Neuronal stem cell (in vitro differentiated cells): ENCODE measurements at regions not wholly inside any gene's neighbourhood (a gene's known extent, or its start where the extent isn't known, plus 50 kb on each side); places are given as distances from the start of the nearest gene placed in this dataset.
"Not testable (repeated sequence)": the region's sequence is repeated elsewhere in the genome, so short reads cannot be mapped to it uniquely, and the experiment has no call there.

Source experiments
- DNase-seq: peaks from one replicate; pipeline ENCODE4 v3.0.0-alpha.2; 2013; ENCODE audit warnings: low spot score
- H2AFZ ChIP-seq: one replicate; pipeline ENCODE4 v1.6.1; 2013; ENCODE audit warnings: mild to moderate bottlenecking, low read length, inconsistent platforms
- H2AK5ac ChIP-seq: 2 replicates; pipeline ENCODE4 v1.6.1; 2013; ENCODE audit warnings: low read depth, mild to moderate bottlenecking, inconsistent platforms, low read length, moderate library complexity, mixed read lengths
- H2BK120ac ChIP-seq: 2 replicates; pipeline ENCODE4 v1.6.1; 2013; ENCODE audit warnings: low read depth, mild to moderate bottlenecking, inconsistent platforms, low read length, moderate library complexity, mixed read lengths
- H2BK12ac ChIP-seq: one replicate; pipeline ENCODE4 v1.6.1; 2013; ENCODE audit warnings: low read length, inconsistent platforms
- H2BK15ac ChIP-seq: 2 replicates; pipeline ENCODE4 v1.6.1; 2013; ENCODE audit warnings: mild to moderate bottlenecking, low read length, inconsistent platforms, mixed read lengths
- H2BK5ac ChIP-seq: one replicate; pipeline ENCODE4 v1.6.1; 2013; ENCODE audit warnings: inconsistent platforms, mild to moderate bottlenecking, low read length, moderate library complexity
- H3K14ac ChIP-seq: one replicate; pipeline ENCODE4 v1.6.1; 2013; ENCODE audit warnings: low read length, inconsistent platforms
- H3K18ac ChIP-seq: 2 replicates; pipeline ENCODE4 v1.6.1; 2013; ENCODE audit warnings: low read length, inconsistent platforms
- H3K23ac ChIP-seq: 2 replicates; pipeline ENCODE4 v1.6.1; 2013; ENCODE audit warnings: low read depth, mild to moderate bottlenecking, mixed read lengths, low read length, inconsistent platforms; ENCODE audit not compliant: poor library complexity
- H3K27ac ChIP-seq: replicated peaks from 3 replicates; pipeline ENCODE4 v1.5.1; 2013; ENCODE audit warnings: low read length, inconsistent platforms
- H3K27me3 ChIP-seq, 3 experiments: 2 replicates each; pipeline ENCODE4 v1.6.1; 2013; ENCODE audit warnings: low read length in 3 of 3, mild to moderate bottlenecking in 2 of 3, inconsistent platforms in 1 of 3, low read depth in 1 of 3, mixed read lengths in 1 of 3, moderate library complexity in 1 of 3; ENCODE audit not compliant: control insufficient read depth in 3 of 3, insufficient read depth in 3 of 3
- H3K36me3 ChIP-seq, 2 donors: replicated peaks in 1 of 2; 2 replicates each; pipeline ENCODE4 v1.6.1; 2013; ENCODE audit warnings: low read length in 2 of 2; ENCODE audit not compliant: control insufficient read depth in 2 of 2, insufficient read depth in 2 of 2
- H3K4ac ChIP-seq: 2 replicates; pipeline ENCODE4 v1.6.1; 2013; ENCODE audit warnings: inconsistent platforms, mild to moderate bottlenecking, low read length, moderate library complexity
- H3K4me1 ChIP-seq, 2 donors: 1 replicate in 1 of 2; 2 replicates in 1 of 2; pipeline ENCODE4 v1.6.1; 2013; ENCODE audit warnings: low read length in 2 of 2, low read depth in 1 of 2; ENCODE audit not compliant: control insufficient read depth in 2 of 2, insufficient read depth in 1 of 2
- H3K4me2 ChIP-seq: one replicate; pipeline ENCODE4 v1.6.1; 2013; ENCODE audit warnings: mild to moderate bottlenecking, low read length, inconsistent platforms; ENCODE audit not compliant: insufficient read depth, poor library complexity, severe bottlenecking
- H3K4me3 ChIP-seq, 2 donors: 2 replicates each; pipeline ENCODE4 v1.5.1; 2013; ENCODE audit warnings: low read length in 2 of 2, mild to moderate bottlenecking in 2 of 2, inconsistent platforms in 1 of 2, moderate library complexity in 1 of 2
- H3K79me1 ChIP-seq: one replicate; pipeline ENCODE4 v1.6.1; 2013; ENCODE audit warnings: low read depth, mild to moderate bottlenecking, inconsistent platforms, low read length, moderate library complexity
- H3K9ac ChIP-seq: one replicate; pipeline ENCODE4 v1.6.1; 2013; ENCODE audit warnings: mild to moderate bottlenecking, low read depth, low read length, inconsistent platforms; ENCODE audit not compliant: poor library complexity
- H3K9me3 ChIP-seq, 2 donors: replicated peaks in 1 of 2; 2 replicates each; pipeline versions ENCODE3 to v1.6.1; 2013; ENCODE audit warnings: low read length in 2 of 2, mild to moderate bottlenecking in 2 of 2, inconsistent platforms in 1 of 2, low read depth in 1 of 2, mixed read lengths in 1 of 2, moderate library complexity in 1 of 2; ENCODE audit not compliant: control insufficient read depth in 2 of 2, insufficient read depth in 1 of 2
- H4K8ac ChIP-seq: one replicate; pipeline ENCODE4 v1.6.1; 2013; ENCODE audit warnings: low read depth, mild to moderate bottlenecking, inconsistent platforms, low read length, moderate library complexity
- H4K91ac ChIP-seq: one replicate; pipeline ENCODE4 v1.6.1; 2013; ENCODE audit warnings: low read length, low read depth, mild to moderate bottlenecking, inconsistent platforms; ENCODE audit not compliant: poor library complexity
- WGBS, 2 donors: extraction: QIAGEN DNeasy Blood & Tissue Kit; methylation state at CpG; one replicate each; pipeline ENCODE4 v1.1.7; 2013; ENCODE audit warnings: missing lambda C conversion rate in 2 of 2, mixed read lengths in 1 of 2; ENCODE audit not compliant: insufficient read length in 2 of 2, insufficient replicate concordance in 1 of 2; ENCODE audit errors: extremely low coverage in 2 of 2; 5-methylcytosine and 5-hydroxymethylcytosine counted together

DNA sequence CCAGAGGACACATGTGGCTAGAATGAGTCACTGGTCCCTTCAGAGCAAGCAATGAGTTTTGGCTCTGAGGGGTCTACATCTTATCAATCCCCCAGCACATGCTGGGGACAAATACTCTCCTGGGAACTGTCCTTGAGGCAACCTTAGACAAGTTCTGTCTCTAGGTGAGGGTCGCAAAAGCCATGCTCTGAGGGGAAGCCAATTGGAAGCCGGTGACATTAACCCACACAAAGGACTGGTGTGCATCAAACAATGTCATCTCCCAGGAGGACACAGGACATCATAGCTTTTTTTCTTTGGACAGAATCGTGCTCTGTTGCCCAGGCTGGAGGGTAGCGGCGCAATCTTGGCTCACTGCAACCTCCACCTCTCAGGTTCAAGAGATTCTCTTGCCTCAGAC is 111.6 kb upstream of the ZNF722 start:
- no peak overlapping the region for H2BK12ac ChIP-seq
- H2AK5ac ChIP-seq: no peak overlapping the region
- H2BK120ac ChIP-seq: no peak overlapping the region
- no peak overlapping the region for H4K91ac ChIP-seq
- no peak for DNase-seq
- H3K4me2 ChIP-seq: no peak overlapping the region
- no peaks in the 10 kb centered on the region for H3K27me3 ChIP-seq
- no peaks in the 10 kb centered on the region for H3K4me1 ChIP-seq
- no peak overlapping the region for H3K4ac ChIP-seq
- no peak overlapping the region for H3K4me3 ChIP-seq
- H3K9ac ChIP-seq: no peak overlapping the region
- no peak overlapping the region for H3K18ac ChIP-seq
- no peak overlapping the region for H2BK15ac ChIP-seq
- peaks cover 6 to 42% of the 10 kb centered on the region in 2 donors for H3K9me3 ChIP-seq
- no CpG with 5 or more reads among the region's 5 CpGs for WGBS, 2 donors
- no peaks in the 10 kb centered on the region for H3K36me3 ChIP-seq
- no peak overlapping the region for H2BK5ac ChIP-seq
- H4K8ac ChIP-seq: no peak overlapping the region
- H3K27ac ChIP-seq: no peak overlapping the region
- no peak overlapping the region for H2AFZ ChIP-seq
- H3K14ac ChIP-seq: no peak overlapping the region
- H3K23ac ChIP-seq: no peak overlapping the region
- H3K79me1 ChIP-seq: no peaks in the 10 kb centered on the region

DNA sequence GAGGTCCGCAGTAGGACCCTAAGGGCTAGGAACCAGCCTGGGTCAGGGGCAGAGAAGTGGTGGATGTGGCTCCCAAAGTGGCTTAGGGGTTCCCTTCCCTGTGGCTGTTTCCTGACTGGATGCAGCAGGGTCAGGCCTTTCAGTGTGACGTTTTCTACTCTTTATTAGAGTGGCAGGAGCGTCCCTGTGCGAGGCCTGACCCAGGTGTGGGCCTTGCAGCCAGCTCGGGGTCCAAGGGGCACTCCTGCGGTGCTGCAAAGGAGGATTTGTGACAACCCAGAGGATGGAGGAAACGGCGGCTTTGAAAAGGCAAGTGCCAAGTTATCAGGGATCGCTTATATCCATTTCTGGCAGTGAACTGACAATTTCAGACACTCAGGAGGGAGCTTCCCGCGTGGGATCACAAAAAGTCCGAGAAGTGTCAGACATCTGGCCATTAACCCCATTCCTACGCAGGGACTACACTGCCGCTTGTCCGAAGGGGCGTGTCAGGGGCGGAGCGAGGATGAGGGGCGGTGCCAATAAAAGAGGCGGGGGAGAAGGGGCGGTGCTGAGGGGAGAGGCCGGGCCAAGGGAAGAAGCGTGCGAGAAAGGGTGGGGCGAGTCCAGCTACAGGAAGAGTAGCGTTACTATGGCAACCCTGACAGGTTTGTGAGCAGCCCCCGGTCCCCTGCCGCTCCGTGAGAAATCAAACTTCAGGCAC is 98.8 kb upstream of the ZNF722 start:
- no peak overlapping the region for H3K23ac ChIP-seq
- peaks cover 2% of the 10 kb centered on the region for H3K79me1 ChIP-seq
- H2AK5ac ChIP-seq: no peak overlapping the region
- H3K27me3 ChIP-seq: no peaks in the 10 kb centered on the region
- no peak overlapping the region for H3K4ac ChIP-seq
- H4K91ac ChIP-seq: no peak overlapping the region
- no peak overlapping the region for H2BK5ac ChIP-seq
- H2BK15ac ChIP-seq: no peak overlapping the region
- H3K4me3 ChIP-seq: no peak overlapping the region
- H2BK12ac ChIP-seq: no peak overlapping the region
- H2BK120ac ChIP-seq: no peak overlapping the region
- H3K9me3 ChIP-seq: peaks cover 0 to 18% of the 10 kb centered on the region in 2 donors
- WGBS, 2 donors: no CpG with 5 or more reads among the region's 29 CpGs
- H3K9ac ChIP-seq: no peak overlapping the region
- H2AFZ ChIP-seq: no peak overlapping the region
- H3K27ac ChIP-seq: no peak overlapping the region
- H3K4me1 ChIP-seq: no peaks in the 10 kb centered on the region
- H4K8ac ChIP-seq: no peak overlapping the region
- H3K36me3 ChIP-seq: no peaks in the 10 kb centered on the region
- H3K14ac ChIP-seq: no peak overlapping the region
- DNase-seq: no peak
- H3K18ac ChIP-seq: no peak overlapping the region
- no peak overlapping the region for H3K4me2 ChIP-seq

DNA sequence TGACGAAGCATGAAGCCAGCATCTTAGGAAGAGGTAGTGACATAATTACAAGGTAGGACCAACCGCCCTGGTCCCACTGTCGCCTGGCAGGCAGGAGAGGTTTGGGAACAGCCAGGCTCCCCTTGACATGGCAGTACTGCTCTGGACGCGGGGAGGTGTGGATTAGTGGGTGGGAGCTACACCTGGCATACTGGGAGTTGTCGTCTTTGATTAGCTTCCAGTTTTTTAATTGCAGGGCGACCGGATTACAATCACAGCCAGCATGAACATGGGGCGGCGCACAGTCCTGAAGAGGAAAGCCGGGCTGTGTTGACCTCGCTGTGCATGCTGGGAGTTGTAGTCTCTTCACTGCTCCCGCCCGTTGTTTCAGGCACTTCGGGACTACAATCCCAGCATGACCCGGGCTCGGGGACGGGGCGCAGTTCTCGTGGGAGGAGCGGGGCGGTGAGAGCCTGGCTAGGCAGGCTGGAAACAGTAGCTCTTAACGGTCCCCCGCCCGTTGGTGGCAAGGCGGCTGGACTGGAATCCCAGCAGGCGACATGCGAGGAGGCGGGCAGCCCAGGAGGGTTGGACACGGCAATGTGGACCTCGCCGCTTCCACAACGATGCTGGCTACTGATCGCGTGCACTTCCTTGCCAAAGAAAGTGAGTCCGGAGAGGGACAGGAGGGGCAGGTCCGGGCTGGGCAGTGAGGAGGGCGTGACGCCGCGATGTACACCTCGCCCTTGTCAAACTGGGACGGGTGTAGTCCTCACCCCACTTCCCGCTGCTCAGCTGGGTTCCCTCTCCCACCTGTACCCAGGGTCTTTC is 98.0 kb upstream of the ZNF722 start:
- H3K9me3 ChIP-seq: peaks cover 0 to 18% of the 10 kb centered on the region in 2 donors
- H3K79me1 ChIP-seq: peaks cover 2% of the 10 kb centered on the region
- H2BK5ac ChIP-seq: no peak overlapping the region
- no CpG with 5 or more reads among the region's 44 CpGs for WGBS, 2 donors
- no peak overlapping the region for H3K18ac ChIP-seq
- no peak overlapping the region for H4K91ac ChIP-seq
- no peak overlapping the region for H3K4me2 ChIP-seq
- H3K36me3 ChIP-seq: no peaks in the 10 kb centered on the region
- H3K27me3 ChIP-seq: no peaks in the 10 kb centered on the region
- no peak overlapping the region for H3K14ac ChIP-seq
- no peak overlapping the region for H3K23ac ChIP-seq
- no peak overlapping the region for H3K9ac ChIP-seq
- no peaks in the 10 kb centered on the region for H3K4me1 ChIP-seq
- no peak overlapping the region for H2BK15ac ChIP-seq
- no peak overlapping the region for H3K4me3 ChIP-seq
- no peak for DNase-seq
- H2BK120ac ChIP-seq: no peak overlapping the region
- no peak overlapping the region for H2AK5ac ChIP-seq
- H3K4ac ChIP-seq: no peak overlapping the region
- no peak overlapping the region for H3K27ac ChIP-seq
- no peak overlapping the region for H4K8ac ChIP-seq
- H2AFZ ChIP-seq: no peak overlapping the region
- no peak overlapping the region for H2BK12ac ChIP-seq

DNA sequence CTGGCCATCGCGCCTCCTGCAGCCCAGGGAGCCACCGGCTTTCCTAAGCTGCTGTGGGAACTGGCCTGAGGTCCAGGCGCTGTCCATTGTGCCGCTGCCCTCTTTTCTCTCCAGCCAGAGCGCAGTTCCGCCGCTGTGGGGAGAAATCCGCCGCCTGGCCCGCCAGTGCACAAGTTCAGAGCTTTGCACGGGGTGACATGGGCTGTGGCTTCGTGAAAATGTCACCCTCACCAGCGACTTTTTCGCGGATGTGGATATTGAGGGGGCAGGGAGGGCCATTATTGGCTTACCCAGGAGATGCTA is 97.5 kb upstream of the ZNF722 start:
- peaks cover 0 to 20% of the 10 kb centered on the region in 2 donors for H3K9me3 ChIP-seq
- H3K4me2 ChIP-seq, H3K27me3 ChIP-seq, H3K4me1 ChIP-seq, H3K14ac ChIP-seq, H3K18ac ChIP-seq, H4K91ac ChIP-seq, H2BK15ac ChIP-seq, DNase-seq, H3K4ac ChIP-seq, H3K4me3 ChIP-seq, H3K79me1 ChIP-seq, H2AFZ ChIP-seq, H4K8ac ChIP-seq, H2BK5ac ChIP-seq, H3K23ac ChIP-seq, H3K36me3 ChIP-seq, H2BK120ac ChIP-seq, H2BK12ac ChIP-seq, H3K27ac ChIP-seq, H3K9ac ChIP-seq, H2AK5ac ChIP-seq: not testable (repeated sequence)
- no CpG with 5 or more reads among the region's 16 CpGs for WGBS, 2 donors
